ENCODE measurements at regions not wholly inside any gene's neighbourhood (a gene's known extent, or its start where the extent isn't known, plus 50 kb on each side); places are given as distances from the start of the nearest gene placed in this dataset.

- Mint-ChIP-seq H3K27ac (no peak overlapping the region), H3K4me1 (no peaks in the 10 kb centered on the region), H3K4me3 (no peak overlapping the region), H3K27me3 (no peaks in the 10 kb centered on the region), H3K36me3 (no peaks in the 10 kb centered on the region), H3K9me3 (no peaks in the 10 kb centered on the region)
- ATAC-seq: no peak
These were observed 444.2 kb downstream of the IDS start for GRCh38 chrX:149060921-149061320.
